ENCODE measurements at regions not wholly inside any gene's neighbourhood (a gene's known extent, or its start where the extent isn't known, plus 50 kb on each side); places are given as distances from the start of the nearest gene placed in this dataset.

DNA sequence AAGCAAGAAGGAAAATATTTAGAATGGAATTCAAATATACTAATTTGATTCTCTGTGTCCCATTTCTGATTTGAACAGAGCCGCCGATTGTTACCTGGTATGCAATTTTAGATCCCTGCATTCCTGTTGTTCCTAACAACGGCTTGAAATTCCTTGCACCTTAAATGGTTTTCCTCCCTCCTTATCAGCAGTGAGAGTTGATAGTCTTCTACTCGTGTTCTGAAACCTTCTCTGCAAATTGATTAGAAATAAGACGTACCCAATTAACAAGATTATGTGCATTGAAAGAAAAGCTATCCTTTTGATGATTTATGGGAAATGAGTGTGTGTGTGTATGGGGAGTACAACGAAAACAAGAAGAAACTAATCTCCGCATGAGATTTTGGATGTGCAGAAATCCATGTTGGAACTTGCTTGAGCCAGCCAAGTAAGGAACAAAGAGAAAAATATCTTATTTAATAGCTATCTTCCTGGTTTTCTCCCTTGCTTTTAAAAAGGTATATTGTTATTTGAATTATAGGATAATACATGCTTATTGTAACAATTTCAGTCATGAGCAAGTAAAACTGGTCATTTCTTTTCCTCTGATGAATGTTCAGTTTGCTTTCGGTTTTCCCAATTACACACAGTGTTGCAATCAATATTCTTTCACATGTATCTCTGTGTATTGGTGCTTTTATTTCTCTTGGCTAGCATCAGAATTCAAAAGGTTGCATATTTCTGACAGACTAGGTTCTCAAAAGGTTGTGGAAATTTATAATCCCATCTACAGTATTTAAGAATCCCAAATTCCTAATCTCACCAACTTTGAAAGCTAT, 211.1 kb upstream of the ACTBL2 start:
- TF ChIP-seq, protein P1, sequence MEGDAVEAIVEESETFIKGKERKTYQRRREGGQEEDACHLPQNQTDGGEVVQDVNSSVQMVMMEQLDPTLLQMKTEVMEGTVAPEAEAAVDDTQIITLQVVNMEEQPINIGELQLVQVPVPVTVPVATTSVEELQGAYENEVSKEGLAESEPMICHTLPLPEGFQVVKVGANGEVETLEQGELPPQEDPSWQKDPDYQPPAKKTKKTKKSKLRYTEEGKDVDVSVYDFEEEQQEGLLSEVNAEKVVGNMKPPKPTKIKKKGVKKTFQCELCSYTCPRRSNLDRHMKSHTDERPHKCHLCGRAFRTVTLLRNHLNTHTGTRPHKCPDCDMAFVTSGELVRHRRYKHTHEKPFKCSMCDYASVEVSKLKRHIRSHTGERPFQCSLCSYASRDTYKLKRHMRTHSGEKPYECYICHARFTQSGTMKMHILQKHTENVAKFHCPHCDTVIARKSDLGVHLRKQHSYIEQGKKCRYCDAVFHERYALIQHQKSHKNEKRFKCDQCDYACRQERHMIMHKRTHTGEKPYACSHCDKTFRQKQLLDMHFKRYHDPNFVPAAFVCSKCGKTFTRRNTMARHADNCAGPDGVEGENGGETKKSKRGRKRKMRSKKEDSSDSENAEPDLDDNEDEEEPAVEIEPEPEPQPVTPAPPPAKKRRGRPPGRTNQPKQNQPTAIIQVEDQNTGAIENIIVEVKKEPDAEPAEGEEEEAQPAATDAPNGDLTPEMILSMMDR (IDR thresholded peaks at IDR 0.05 in 4 of 5, conservative IDR thresholded peaks at IDR 0.05 in 1 of 5), result no peak
- no peak for TF ChIP-seq POLR2A (IDR thresholded peaks at IDR 0.05)
